HEK293 (cell line): ENCODE measurements at regions not wholly inside any gene's neighbourhood (a gene's known extent, or its start where the extent isn't known, plus 50 kb on each side); places are given as distances from the start of the nearest gene placed in this dataset.

Experiments
- CTCF ChIA-PET: fragments of 350-600 bp; formaldehyde crosslinking; extraction: SDS; loops from one replicate; lab custom pipeline; 2021; ENCODE audit warnings: antibody characterized with exemption; lab: Yijun Ruan, JAX
- POLR2A ChIA-PET: fragments of 300-600 bp; formaldehyde crosslinking; extraction: SDS; loops from one replicate; lab custom pipeline; 2020; ENCODE audit warnings: antibody characterized with exemption, inconsistent platforms; lab: Yijun Ruan, JAX
- H3K27ac ChIP-seq: fragments of 200-500 bp; sonication (Bioruptor generic); 2 replicates; pipeline ENCODE4 v1.5.1; 2014; ENCODE audit warnings: low read depth, low read length, control low read depth, inconsistent platforms; ENCODE audit errors: extremely low read depth
- H3K36me3 ChIP-seq, 2 experiments: fragments of 200-500 bp in 1 of 2; sonication (Bioruptor generic) in 1 of 2; 1 replicate in 1 of 2; 2 replicates in 1 of 2; pipeline ENCODE4 v1.5.1; 2014 to 2017; ENCODE audit warnings: inconsistent platforms in 2 of 2, low read length in 2 of 2; ENCODE audit not compliant: control insufficient read depth in 2 of 2, insufficient read depth in 1 of 2
- H3K4me1 ChIP-seq: fragments of 200-500 bp; sonication (Bioruptor generic); 2 replicates; pipeline ENCODE4 v1.5.1; 2014; ENCODE audit warnings: mild to moderate bottlenecking, low read length, inconsistent platforms; ENCODE audit not compliant: control insufficient read depth, insufficient read depth
- H3K4me3 ChIP-seq: 2 replicates; pipeline ENCODE4 v1.5.1; 2011; ENCODE audit warnings: low read depth, mild to moderate bottlenecking, control low read depth, low read length, moderate library complexity
- H3K9me3 ChIP-seq: fragments of 200-500 bp; sonication (Bioruptor generic); 2 replicates; pipeline ENCODE4 v1.5.1; 2014; ENCODE audit warnings: low read depth, low read length, inconsistent platforms; ENCODE audit not compliant: control insufficient read depth, insufficient read depth
- HOXA7 ChIP-seq: sonication (generic); formaldehyde crosslinking; IDR thresholded peaks from 2 replicates; pipeline ENCODE4 v1.8.1; 2022; ENCODE audit warnings: missing genetic modification reagents, borderline replicate concordance
- HOXC10 ChIP-seq: sonication (generic); formaldehyde crosslinking; IDR thresholded peaks from 2 replicates; pipeline ENCODE4 v1.8.1; 2023; ENCODE audit warnings: mild to moderate bottlenecking, missing genetic modification reagents
- KLF7 ChIP-seq: fragments of 450-650 bp; formaldehyde crosslinking; IDR thresholded peaks from 2 replicates; pipeline ENCODE4 v1.5.1; 2016; ENCODE audit warnings: missing biosample characterization, missing genetic modification characterization, borderline replicate concordance
- MEIS1 ChIP-seq: sonication (generic); formaldehyde crosslinking; IDR thresholded peaks from 2 replicates; pipeline ENCODE4 v1.8.1; 2022; ENCODE audit warnings: missing genetic modification reagents, mild to moderate bottlenecking, borderline replicate concordance
- SP7 ChIP-seq: fragments of 450-650 bp; formaldehyde crosslinking; IDR thresholded peaks from 2 replicates; pipeline ENCODE4 v1.5.1; 2016; ENCODE audit warnings: missing biosample characterization, missing genetic modification characterization
- ZBTB26 ChIP-seq: fragments of 450-650 bp; formaldehyde crosslinking; optimal IDR thresholded peaks from 2 replicates; pipeline ENCODE3; 2016; ENCODE audit warnings: missing biosample characterization, mild to moderate bottlenecking, missing genetic modification characterization
- ZBTB6 ChIP-seq: fragments of 450-650 bp; formaldehyde crosslinking; IDR thresholded peaks from 2 replicates; pipeline ENCODE4 v1.5.1; 2017; ENCODE audit warnings: missing biosample characterization, missing genetic modification characterization
- ZFHX2 ChIP-seq: fragments of 450-650 bp; formaldehyde crosslinking; conservative IDR thresholded peaks from 2 replicates; pipeline ENCODE4 v1.5.1; 2016; ENCODE audit warnings: missing biosample characterization, missing genetic modification characterization
- ZNF112 ChIP-seq: fragments of 450-650 bp; formaldehyde crosslinking; IDR thresholded peaks from 2 replicates; pipeline ENCODE4 v1.5.0; 2017; ENCODE audit warnings: missing biosample characterization, missing genetic modification characterization
- ZNF132 ChIP-seq: fragments of 450-650 bp; formaldehyde crosslinking; IDR thresholded peaks from 2 replicates; pipeline ENCODE4 v1.5.1; 2017; ENCODE audit warnings: missing biosample characterization, missing genetic modification characterization, borderline replicate concordance
- ZNF169 ChIP-seq: fragments of 450-650 bp; formaldehyde crosslinking; IDR thresholded peaks from 2 replicates; pipeline ENCODE4 v1.5.1; 2016; ENCODE audit warnings: missing biosample characterization, missing genetic modification characterization
- ZNF175 ChIP-seq: fragments of 450-650 bp; formaldehyde crosslinking; IDR thresholded peaks from 2 replicates; pipeline ENCODE4 v1.5.1; 2016; ENCODE audit warnings: missing biosample characterization, missing genetic modification characterization
- ZNF202 ChIP-seq: fragments of 450-650 bp; formaldehyde crosslinking; IDR thresholded peaks from 2 replicates; pipeline ENCODE4 v1.5.1; 2016; ENCODE audit warnings: missing biosample characterization, missing genetic modification characterization, borderline replicate concordance
- ZNF292 ChIP-seq: fragments of 450-650 bp; formaldehyde crosslinking; IDR thresholded peaks from 2 replicates; pipeline ENCODE4 v1.5.1; 2016; ENCODE audit warnings: low read depth, missing biosample characterization, missing genetic modification characterization, borderline replicate concordance
- ZNF354C ChIP-seq: fragments of 450-650 bp; formaldehyde crosslinking; IDR thresholded peaks from 2 replicates; pipeline ENCODE4 v1.5.1; 2016; ENCODE audit warnings: missing biosample characterization, missing genetic modification characterization, low read depth, borderline replicate concordance
- ZNF394 ChIP-seq: fragments of 450-650 bp; formaldehyde crosslinking; IDR thresholded peaks from 2 replicates; pipeline ENCODE4 v1.5.1; 2016; ENCODE audit warnings: missing biosample characterization, missing genetic modification characterization, mild to moderate bottlenecking, moderate library complexity, borderline replicate concordance
- ZNF488 ChIP-seq: fragments of 450-650 bp; formaldehyde crosslinking; IDR thresholded peaks from 2 replicates; pipeline ENCODE4 v1.5.1; 2016; ENCODE audit warnings: missing biosample characterization, missing genetic modification characterization
- ZNF629 ChIP-seq: fragments of 450-650 bp; formaldehyde crosslinking; IDR thresholded peaks from 2 replicates; pipeline ENCODE4 v1.5.1; 2017; ENCODE audit warnings: missing biosample characterization, missing genetic modification characterization
- ZNF654 ChIP-seq: fragments of 450-650 bp; formaldehyde crosslinking; IDR thresholded peaks from 2 replicates; pipeline ENCODE4 v1.5.1; 2016; ENCODE audit warnings: low read depth, missing biosample characterization, missing genetic modification characterization
- ZNF692 ChIP-seq: fragments of 450-650 bp; formaldehyde crosslinking; IDR thresholded peaks from 2 replicates; pipeline ENCODE4 v1.5.1; 2016; ENCODE audit warnings: missing biosample characterization, missing genetic modification characterization
- ZNF768 ChIP-seq: fragments of 450-650 bp; formaldehyde crosslinking; IDR thresholded peaks from 2 replicates; pipeline ENCODE4 v1.5.1; 2018; ENCODE audit warnings: missing biosample characterization, mild to moderate bottlenecking, missing genetic modification characterization
- ZNF777 ChIP-seq: fragments of 450-650 bp; formaldehyde crosslinking; IDR thresholded peaks from 2 replicates; pipeline ENCODE4 v1.5.1; 2017; ENCODE audit warnings: missing biosample characterization, missing genetic modification characterization, borderline replicate concordance

- Histone ChIP-seq H3K4me3 (no peak overlapping the region), H3K27ac (no peak overlapping the region), H3K9me3 (no peaks in the 10 kb centered on the region), H3K36me3 (no peaks in the 10 kb centered on the region), H3K4me1 (no peaks in the 10 kb centered on the region)
- TF ChIP-seq ZNF354C (tag by site-specific recombination) (no peak), ZBTB6 (tag by site-specific recombination) (no peak), ZFHX2 (tag by site-specific recombination) (no peak)
- ChIA-PET CTCF (interaction anchor here (0.6 to 3.7 kb wide), 5 partner anchors 9 to 705 kb away, joined by 3 to 40 read pairs (median 4); no protein-coding TSS in a partner anchor), POLR2A (interaction anchor here (0.7 kb wide), 1 partner anchor 81 kb away, joined by 4 read pairs; no protein-coding TSS in a partner anchor)
Measured at GRCh38 chr3:56998076-56998529, 62.4 kb upstream of the SPATA12 start.

GRCh38 chr3:56997675-56998074 is 62.8 kb upstream of the SPATA12 start:
- no peak overlapping the region for H3K4me3 ChIP-seq
- H3K36me3 ChIP-seq, result no peaks in the 10 kb centered on the region
- ChIA-PET POLR2A (interaction anchor here (0.7 kb wide), 1 partner anchor 81 kb away, joined by 4 read pairs; no protein-coding TSS in a partner anchor), CTCF (interaction anchor here (0.6 to 3.7 kb wide), 5 partner anchors 9 to 911 kb away, joined by 3 to 40 read pairs (median 4); no protein-coding TSS in a partner anchor)
- H3K9me3 ChIP-seq, result no peaks in the 10 kb centered on the region
- no peak for TF ChIP-seq HOXC10
- no peak for TF ChIP-seq SP7
- TF ChIP-seq ZNF175, result no peak
- no peak for TF ChIP-seq ZNF394 (tag by site-specific recombination)
- TF ChIP-seq ZNF132, result no peak
- no peak for TF ChIP-seq ZNF488 (tag by site-specific recombination)
- H3K27ac ChIP-seq, result no peak overlapping the region
- no peaks in the 10 kb centered on the region for H3K4me1 ChIP-seq

GRCh38 chr3:56997041-56997440 is 63.4 kb upstream of the SPATA12 start:
- ChIA-PET CTCF (interaction anchor here (0.6 to 3.7 kb wide), 7 partner anchors 10 to 912 kb away, joined by 3 to 40 read pairs (median 5); no protein-coding TSS in a partner anchor), POLR2A (interaction anchor here (0.6 kb wide), 1 partner anchor 81 kb away, joined by 3 read pairs; no protein-coding TSS in a partner anchor)
- Histone ChIP-seq H3K4me3 (no peak overlapping the region), H3K4me1 (no peaks in the 10 kb centered on the region), H3K36me3 (no peaks in the 10 kb centered on the region), H3K27ac (no peak overlapping the region), H3K9me3 (no peaks in the 10 kb centered on the region)
- TF ChIP-seq ZNF132 (no peak), ZNF768 (tag by site-specific recombination) (no peak), ZBTB26 (no peak), ZNF777 (no peak), ZNF169 (tag by site-specific recombination) (no peak), KLF7 (tag by site-specific recombination) (no peak), ZNF692 (tag by site-specific recombination) (no peak), MEIS1 (no peak), ZNF292 (tag by site-specific recombination) (no peak), ZNF202 (tag by site-specific recombination) (no peak), ZNF629 (no peak), ZNF112 (tag by site-specific recombination) (no peak), ZNF654 (no peak), HOXA7 (CRISPR knock-in tag) (no peak)
